DOHH2 (cell line): ENCODE measurements at regions not wholly inside any gene's neighbourhood (a gene's known extent, or its start where the extent isn't known, plus 50 kb on each side); places are given as distances from the start of the nearest gene placed in this dataset.

Experiments
- CTCF ChIP-seq: fragments of 200-600 bp; sonication (generic); IDR thresholded peaks from one replicate; pipeline ENCODE4 v1.5.1; 2014; ENCODE audit warnings: antibody characterized with exemption, mild to moderate bottlenecking, low read depth, low read length; ENCODE audit not compliant: poor library complexity, severe bottlenecking
- EZH2phosphoT487 ChIP-seq: fragments of 200-600 bp; sonication (generic); IDR thresholded peaks from 2 replicates; pipeline ENCODE4 v1.6.1; 2017; ENCODE audit warnings: borderline replicate concordance, mild to moderate bottlenecking, antibody characterized with exemption, low read length, moderate library complexity, mixed read lengths

- TF ChIP-seq CTCF (no peak), EZH2phosphoT487 (no peak)
Observed at GRCh38 chr14:50035214-50035613, 81.2 kb downstream of the VCPKMT start.
